Gastrocnemius medialis (tissue), 4 donors: ENCODE measurements at regions not wholly inside any gene's neighbourhood (a gene's known extent, or its start where the extent isn't known, plus 50 kb on each side); places are given as distances from the start of the nearest gene placed in this dataset.

Experiments
- ATAC-seq, 2 donors: fragments of 150-250 bp; one replicate each; pipeline ENCODE4 v1.9.1; 2016
- DNase-seq, 2 donors: peaks; one replicate each; pipeline ENCODE4 v3.0.0-alpha.2; 2019
- H3K27ac ChIP-seq, 4 donors: fragments of 200-600 bp; sonication (generic); 1 replicate in 1 of 4; 2 replicates in 3 of 4; pipeline ENCODE4 v1.5.1; 2016 to 2018; ENCODE audit warnings: mild to moderate bottlenecking in 2 of 4, moderate library complexity in 1 of 4
- H3K27me3 ChIP-seq, 3 donors: fragments of 200-600 bp; sonication (generic) in 2 of 3; 1 replicate in 1 of 3; 2 replicates in 2 of 3; pipeline versions ENCODE4 v1.5.1 to v1.6.0; 2016 to 2019; ENCODE audit warnings: mild to moderate bottlenecking in 1 of 3, moderate library complexity in 1 of 3
- H3K36me3 ChIP-seq, 2 donors: fragments of 200-600 bp; sonication (generic) in 1 of 2; one replicate each; pipeline ENCODE4 v1.5.1; 2017 to 2018
- H3K4me1 ChIP-seq, 2 donors: fragments of 200-600 bp; sonication (generic) in 1 of 2; one replicate each; pipeline ENCODE4 v1.5.1; 2016 to 2017; ENCODE audit warnings: mild to moderate bottlenecking in 2 of 2
- H3K4me3 ChIP-seq, 4 donors: fragments of 200-600 bp; sonication (generic) in 3 of 4; 1 replicate in 1 of 4; 2 replicates in 3 of 4; pipeline ENCODE4 v1.5.1; 2016 to 2019; ENCODE audit warnings: mild to moderate bottlenecking in 2 of 4
- H3K9me3 ChIP-seq, 3 donors: fragments of 200-600 bp; sonication (generic) in 2 of 3; 1 replicate in 1 of 3; 2 replicates in 2 of 3; pipeline ENCODE4 v1.5.1; 2016 to 2019
- CTCF ChIP-seq, 5 experiments: fragments of 450-650 bp in 3 of 5; fragments of 200-600 bp in 2 of 5; sonication (generic) in 2 of 5; IDR thresholded peaks in 4 of 5; conservative IDR thresholded peaks in 1 of 5; 1 replicate in 4 of 5; 2 replicates in 1 of 5; pipeline ENCODE4 v1.5.1; 2016 to 2019; ENCODE audit warnings: antibody characterized with exemption in 5 of 5, mild to moderate bottlenecking in 3 of 5, moderate library complexity in 3 of 5
- POLR2A ChIP-seq, 2 donors: fragments of 450-650 bp; IDR thresholded peaks; one replicate each; pipeline ENCODE4 v1.6.1; 2017; ENCODE audit warnings: antibody characterized with exemption in 2 of 2, mild to moderate bottlenecking in 2 of 2, moderate library complexity in 2 of 2
- in situ Hi-C, 4 donors: fragments of 200-750 bp; cut with MboI; loops; one replicate each; pipeline versions ENCODE4 v1.15.0 to v1.8.0; 2017; ENCODE audit warnings: low sequenced_read_pairs in 4 of 4
- intact Hi-C: fragments of 100-400 bp; cut with DNase I; formaldehyde crosslinking; loops from one replicate; pipeline ENCODE4 v1.15.1; 2023; ENCODE audit warnings: low total_unique reads

DNA sequence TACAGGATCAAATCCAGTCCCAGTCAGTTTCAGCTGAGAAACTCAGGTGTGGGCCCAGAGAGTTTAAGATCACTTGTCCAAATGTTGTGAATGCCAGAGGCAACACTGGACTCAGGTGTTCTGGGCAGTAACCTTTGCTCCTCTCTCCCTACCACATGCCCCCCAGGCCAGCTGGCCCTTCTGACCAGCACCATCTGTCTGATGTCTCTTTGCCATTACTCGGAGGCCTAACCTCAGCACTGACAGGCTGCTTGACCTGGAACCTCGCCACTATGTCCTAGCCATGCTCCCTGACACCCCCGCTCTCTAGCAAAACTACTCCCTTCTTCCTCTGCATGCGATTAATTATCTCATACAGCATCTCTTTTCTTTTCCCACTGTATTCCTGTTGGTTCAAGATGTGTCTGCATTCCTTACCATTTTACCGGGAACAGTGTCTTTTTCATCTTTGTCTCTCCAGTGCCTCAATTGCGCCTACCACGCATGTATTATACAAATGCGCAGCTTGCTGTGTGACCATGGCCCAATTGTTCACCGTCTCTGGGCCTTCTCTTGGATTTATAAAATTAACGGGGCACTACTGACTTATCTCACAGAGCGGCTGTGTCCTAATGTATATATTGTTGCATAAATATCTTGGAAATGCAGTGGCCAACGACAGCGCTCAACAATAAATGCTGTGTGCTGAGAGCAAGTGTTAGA, 159.5 kb upstream of the IRF2BP2 start:
- intact Hi-C loops (no loop called here), in situ Hi-C loops (no loop called here)
- H3K4me3 ChIP-seq = no peak overlapping the region
- H3K27me3 ChIP-seq = no peaks in the 10 kb centered on the region
- DNase-seq (no peak), ATAC-seq (no peak)
- H3K36me3 ChIP-seq = no peaks in the 10 kb centered on the region
- peaks cover 13 to 18% of the 10 kb centered on the region in 2 donors for H3K4me1 ChIP-seq
- H3K9me3 ChIP-seq = no peaks in the 10 kb centered on the region
- no peak overlapping the region for H3K27ac ChIP-seq
- TF ChIP-seq CTCF (IDR thresholded peaks at IDR 0.05 in 4 of 5, conservative IDR thresholded peaks at IDR 0.05 in 1 of 5) (no peak), POLR2A (IDR thresholded peaks at IDR 0.05) (no peak)

GRCh38 chr1:234768569-234769283, 158.7 kb upstream of the IRF2BP2 start:
- intact Hi-C loops = no loop called here
- ATAC-seq = no peak
- no peak overlapping the region for H3K27ac ChIP-seq

DNA sequence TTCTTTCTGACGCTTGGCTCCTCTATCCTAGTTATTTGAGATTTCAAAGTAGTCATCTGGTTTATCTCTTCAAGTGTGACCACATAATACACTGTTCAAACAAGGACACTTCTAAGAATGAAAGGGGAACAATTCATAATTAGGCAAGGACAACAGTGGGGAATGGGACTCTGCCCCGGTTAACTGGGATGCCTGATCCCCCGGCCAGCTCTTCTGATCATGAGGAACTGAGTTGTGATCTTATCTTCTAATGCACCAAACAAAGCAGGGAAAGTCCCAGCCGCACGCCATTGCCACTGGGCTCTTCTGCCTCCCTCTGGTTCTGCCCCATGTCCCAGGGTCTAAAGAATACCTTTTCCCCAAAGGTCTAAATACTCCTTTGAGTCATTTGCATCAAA, 158.2 kb upstream of the IRF2BP2 start:
- peaks cover 13 to 18% of the 10 kb centered on the region in 2 donors for H3K4me1 ChIP-seq
- no peaks in the 10 kb centered on the region for H3K27me3 ChIP-seq
- intact Hi-C loops = no loop called here
- DNase-seq = no peak
- H3K27ac ChIP-seq = no peak overlapping the region
- in situ Hi-C loops = no loop called here
- H3K4me3 ChIP-seq = no peak overlapping the region
- H3K36me3 ChIP-seq = no peaks in the 10 kb centered on the region
- TF ChIP-seq POLR2A (IDR thresholded peaks at IDR 0.05) (no peak), CTCF (IDR thresholded peaks at IDR 0.05 in 4 of 5, conservative IDR thresholded peaks at IDR 0.05 in 1 of 5) (no peak)
- no peak for ATAC-seq
- H3K9me3 ChIP-seq = no peaks in the 10 kb centered on the region

More at GRCh38 chr1:234768569-234769283, 158.7 kb upstream of the IRF2BP2 start:
- in situ Hi-C loops = no loop called here
- Histone ChIP-seq H3K4me3 (no peak overlapping the region), H3K36me3 (no peaks in the 10 kb centered on the region), H3K9me3 (no peaks in the 10 kb centered on the region), H3K4me1 (peaks cover 13 to 18% of the 10 kb centered on the region in 2 donors), H3K27me3 (no peaks in the 10 kb centered on the region)
- no peak for DNase-seq
- no peak for TF ChIP-seq CTCF (IDR thresholded peaks at IDR 0.05 in 4 of 5, conservative IDR thresholded peaks at IDR 0.05 in 1 of 5)
- no peak for TF ChIP-seq POLR2A (IDR thresholded peaks at IDR 0.05)

GRCh38 chr1:234765672-234766071, 155.7 kb upstream of the IRF2BP2 start:
- H3K4me3 ChIP-seq = no peak overlapping the region
- intact Hi-C loops = no loop called here
- in situ Hi-C loops = no loop called here
- DNase-seq (no peak), ATAC-seq (no peak)
- H3K27ac ChIP-seq = no peak overlapping the region
- no peaks in the 10 kb centered on the region for H3K4me1 ChIP-seq
- no peaks in the 10 kb centered on the region for H3K36me3 ChIP-seq
- TF ChIP-seq POLR2A (IDR thresholded peaks at IDR 0.05) = no peak
- TF ChIP-seq CTCF (IDR thresholded peaks at IDR 0.05 in 4 of 5, conservative IDR thresholded peaks at IDR 0.05 in 1 of 5) = no peak
- H3K9me3 ChIP-seq = no peaks in the 10 kb centered on the region
- no peaks in the 10 kb centered on the region for H3K27me3 ChIP-seq
